A549 (cell line): ENCODE measurements at regions not wholly inside any gene's neighbourhood (a gene's known extent, or its start where the extent isn't known, plus 50 kb on each side); places are given as distances from the start of the nearest gene placed in this dataset.

ENCODE experiments used
- MAX ChIP-seq: IDR thresholded peaks from 2 replicates; pipeline ENCODE4 v1.6.1; 2012
- REST ChIP-seq: fragments of 200-600 bp; sonication (generic); IDR thresholded peaks from 2 replicates; pipeline ENCODE4 v1.6.1; 2016; ENCODE audit warnings: antibody characterized with exemption, mild to moderate bottlenecking, moderate library complexity

GRCh38 chr12:107144441-107144840 lies 51.1 kb upstream of the CRY1 start:
- no peak for TF ChIP-seq MAX
- no peak for TF ChIP-seq REST
